ENCODE measurements at regions not wholly inside any gene's neighbourhood (a gene's known extent, or its start where the extent isn't known, plus 50 kb on each side); places are given as distances from the start of the nearest gene placed in this dataset.

DNA sequence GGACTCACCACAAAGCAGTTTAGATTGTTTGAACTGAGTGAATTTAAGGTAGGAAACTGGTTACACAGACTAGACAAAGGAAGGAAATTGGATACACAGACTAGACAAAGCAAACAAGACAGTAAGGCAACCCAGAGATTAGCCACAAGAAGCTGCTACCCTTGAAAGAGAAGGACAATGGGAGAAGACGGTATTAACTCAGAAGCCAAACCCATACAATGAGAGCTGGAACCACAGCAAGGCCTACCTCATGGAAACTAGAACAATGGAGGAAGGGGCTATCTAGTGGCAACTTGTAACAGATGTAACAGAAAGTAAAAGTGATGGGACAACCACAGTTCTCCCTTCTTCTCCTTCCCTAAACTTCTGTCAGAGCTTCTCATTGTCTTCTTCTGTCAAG lies 410.9 kb upstream of the SPRY2 start:
- Histone ChIP-seq H3K27me3 (ENCODE audit: insufficient read depth, low read length) (no peaks in the 10 kb centered on the region), H3K36me3 (ENCODE audit: insufficient read depth, low read length) (no peaks in the 10 kb centered on the region), H3K27ac (ENCODE audit: low read depth, low read length) (no peak overlapping the region), H3K4me1 (ENCODE audit: control insufficient read depth, insufficient read depth, low read length, unreplicated experiment) (no peaks in the 10 kb centered on the region), H3K4me3 (ENCODE audit: low read depth, low read length) (no peak overlapping the region), H2AFZ (ENCODE audit: low read length, unreplicated experiment) (no peak overlapping the region), H3K79me2 (ENCODE audit: control insufficient read depth, insufficient read depth, low read length, unreplicated experiment) (no peaks in the 10 kb centered on the region)

DNA sequence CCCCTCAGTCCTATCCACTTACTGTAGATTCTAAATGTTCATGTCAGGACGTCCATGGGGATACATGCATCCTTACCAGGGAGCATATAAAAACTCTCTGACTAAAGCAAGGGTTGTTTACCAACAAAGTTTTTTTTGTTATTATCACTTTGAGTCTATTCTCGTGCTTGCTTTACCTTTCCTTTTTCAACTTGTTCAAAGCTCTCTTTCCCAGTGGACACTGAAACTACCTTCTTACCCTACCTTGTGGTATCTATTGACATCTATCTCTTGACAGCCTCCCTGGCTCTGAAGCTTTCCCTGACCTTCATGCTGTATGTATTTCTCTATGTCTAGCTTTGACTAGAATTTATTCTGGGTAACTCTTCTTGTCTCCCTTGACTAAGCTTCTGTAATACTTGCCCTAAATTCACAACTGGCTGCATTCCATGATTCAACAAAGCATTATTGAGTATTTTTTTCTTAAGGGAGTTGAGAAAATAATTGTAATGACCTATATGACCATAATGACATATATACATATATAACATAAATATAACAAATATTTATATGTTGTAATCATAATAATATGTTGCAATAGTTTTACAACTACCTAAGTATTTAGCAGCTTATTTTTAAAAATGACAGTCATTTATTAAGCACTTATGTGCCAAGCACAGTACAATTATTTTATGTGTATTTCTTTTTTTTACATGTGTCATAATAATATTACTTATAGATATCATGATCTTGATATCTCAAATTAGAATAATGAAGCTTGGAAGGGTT lies 403.4 kb upstream of the SPRY2 start:
- H3K4me1 ChIP-seq (ENCODE audit: control insufficient read depth, insufficient read depth, low read length, unreplicated experiment), result no peaks in the 10 kb centered on the region
- H2AFZ ChIP-seq (ENCODE audit: low read length, unreplicated experiment), result no peak overlapping the region
- H3K27me3 ChIP-seq (ENCODE audit: insufficient read depth, low read length), result no peaks in the 10 kb centered on the region
- H3K79me2 ChIP-seq (ENCODE audit: control insufficient read depth, insufficient read depth, low read length, unreplicated experiment), result no peaks in the 10 kb centered on the region
- H3K36me3 ChIP-seq (ENCODE audit: insufficient read depth, low read length), result no peaks in the 10 kb centered on the region
- H3K4me3 ChIP-seq (ENCODE audit: low read depth, low read length), result no peak overlapping the region
- H3K27ac ChIP-seq (ENCODE audit: low read depth, low read length), result no peak overlapping the region

DNA sequence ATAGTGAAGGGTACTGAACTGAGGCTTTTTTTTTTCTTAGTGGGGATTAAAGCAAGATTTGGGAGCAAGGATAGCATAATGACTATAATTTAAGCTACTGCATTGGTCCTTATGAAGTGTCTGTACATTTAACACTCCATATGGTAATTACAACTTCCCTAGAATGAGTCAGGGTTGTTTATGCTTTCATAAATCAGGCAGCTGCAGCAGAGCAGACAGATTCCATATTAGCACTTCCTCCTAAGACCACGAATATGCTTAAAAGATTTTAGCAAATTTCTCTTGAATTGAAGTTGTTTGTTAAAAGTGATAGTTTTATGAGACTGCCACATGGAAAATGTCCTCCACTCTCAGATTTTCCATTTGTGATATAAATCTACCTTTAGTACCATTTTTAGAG lies 401.1 kb upstream of the SPRY2 start:
- Histone ChIP-seq H3K79me2 (ENCODE audit: control insufficient read depth, insufficient read depth, low read length, unreplicated experiment) (no peaks in the 10 kb centered on the region), H3K36me3 (ENCODE audit: insufficient read depth, low read length) (no peaks in the 10 kb centered on the region), H3K27ac (ENCODE audit: low read depth, low read length) (no peak overlapping the region), H2AFZ (ENCODE audit: low read length, unreplicated experiment) (no peak overlapping the region), H3K27me3 (ENCODE audit: insufficient read depth, low read length) (no peaks in the 10 kb centered on the region), H3K4me3 (ENCODE audit: low read depth, low read length) (no peak overlapping the region), H3K4me1 (ENCODE audit: control insufficient read depth, insufficient read depth, low read length, unreplicated experiment) (no peaks in the 10 kb centered on the region)

DNA sequence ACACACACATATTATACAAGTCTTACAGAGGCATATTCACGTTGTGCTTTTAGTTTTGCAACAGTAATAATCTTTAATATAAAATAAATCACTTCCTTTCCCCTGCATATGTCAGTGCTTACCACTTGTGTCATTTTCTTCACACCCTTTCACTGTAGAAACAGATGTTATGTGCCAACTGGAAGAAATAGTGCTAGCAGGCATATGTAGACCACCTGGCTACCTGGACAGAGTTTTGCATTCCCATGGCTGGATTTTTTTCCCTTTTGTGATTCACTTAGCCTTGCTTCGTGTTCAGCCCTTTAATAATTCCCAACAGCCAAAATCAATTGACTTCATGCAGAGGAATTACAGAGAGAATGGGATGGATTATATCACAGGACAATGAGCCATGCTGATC lies 399.1 kb upstream of the SPRY2 start:
- H3K4me1 ChIP-seq (ENCODE audit: control insufficient read depth, insufficient read depth, low read length, unreplicated experiment), result no peaks in the 10 kb centered on the region
- H3K27ac ChIP-seq (ENCODE audit: low read depth, low read length), result no peak overlapping the region
- H3K79me2 ChIP-seq (ENCODE audit: control insufficient read depth, insufficient read depth, low read length, unreplicated experiment), result no peaks in the 10 kb centered on the region
- H3K27me3 ChIP-seq (ENCODE audit: insufficient read depth, low read length), result no peaks in the 10 kb centered on the region
- H2AFZ ChIP-seq (ENCODE audit: low read length, unreplicated experiment), result no peak overlapping the region
- H3K4me3 ChIP-seq (ENCODE audit: low read depth, low read length), result no peak overlapping the region
- H3K36me3 ChIP-seq (ENCODE audit: insufficient read depth, low read length), result no peaks in the 10 kb centered on the region

DNA sequence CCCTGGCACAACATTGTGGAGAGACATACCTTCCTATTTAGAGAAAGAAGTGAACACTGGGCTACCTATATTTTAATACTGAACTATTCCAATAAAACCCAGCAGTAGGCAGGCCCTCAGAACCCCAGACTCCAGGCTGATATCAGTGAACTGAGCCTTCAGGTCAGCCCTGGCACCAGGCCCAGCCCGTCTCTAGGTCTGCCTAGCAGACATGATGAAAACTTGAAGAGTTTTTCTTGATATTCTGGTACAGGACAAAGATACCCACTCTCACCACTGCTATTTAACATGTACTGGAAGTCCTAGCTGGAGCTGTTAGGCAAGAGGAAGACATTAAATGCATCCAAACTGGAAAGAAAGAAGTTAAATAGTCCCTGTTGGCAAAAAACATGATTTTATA lies 396.6 kb upstream of the SPRY2 start:
- no peaks in the 10 kb centered on the region for H3K4me1 ChIP-seq (ENCODE audit: control insufficient read depth, insufficient read depth, low read length, unreplicated experiment)
- no peaks in the 10 kb centered on the region for H3K27me3 ChIP-seq (ENCODE audit: insufficient read depth, low read length)
- H3K27ac ChIP-seq (ENCODE audit: low read depth, low read length), result no peak overlapping the region
- no peak overlapping the region for H2AFZ ChIP-seq (ENCODE audit: low read length, unreplicated experiment)
- H3K79me2 ChIP-seq (ENCODE audit: control insufficient read depth, insufficient read depth, low read length, unreplicated experiment), result no peaks in the 10 kb centered on the region
- no peak overlapping the region for H3K4me3 ChIP-seq (ENCODE audit: low read depth, low read length)
- H3K36me3 ChIP-seq (ENCODE audit: insufficient read depth, low read length), result no peaks in the 10 kb centered on the region

DNA sequence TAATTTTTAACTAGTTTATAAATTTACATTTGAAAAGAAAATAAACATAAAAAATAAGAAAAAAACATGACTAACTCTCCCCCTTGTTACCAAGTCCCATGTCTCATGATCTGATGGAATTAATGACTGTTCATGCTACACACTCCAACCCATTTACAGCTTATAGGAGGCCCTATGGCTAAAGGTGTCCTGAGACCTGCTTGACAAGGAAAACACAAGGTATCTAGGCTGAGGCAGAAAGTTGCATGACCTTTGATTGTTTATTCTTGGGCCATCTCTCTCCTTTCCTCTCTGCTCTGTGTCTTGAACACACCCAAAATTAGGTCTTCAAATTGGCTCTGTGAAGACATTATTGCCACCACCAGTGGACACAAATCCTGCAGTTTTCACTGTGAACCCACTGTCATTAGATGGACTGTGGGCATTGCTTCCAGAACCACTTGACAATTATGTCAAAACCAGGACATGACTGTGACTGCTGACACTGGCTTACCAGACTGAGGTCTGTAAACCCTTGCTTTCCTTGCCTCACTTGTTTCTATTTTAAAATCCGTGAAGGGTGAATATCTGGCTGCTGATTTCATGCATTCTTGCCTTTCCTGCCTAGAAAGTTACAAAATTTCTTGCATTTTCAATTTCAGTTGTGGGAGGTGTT lies 386.5 kb upstream of the SPRY2 start:
- H3K79me2 ChIP-seq (ENCODE audit: control insufficient read depth, insufficient read depth, low read length, unreplicated experiment), result no peaks in the 10 kb centered on the region
- H3K27ac ChIP-seq (ENCODE audit: low read depth, low read length), result no peak overlapping the region
- H3K27me3 ChIP-seq (ENCODE audit: insufficient read depth, low read length), result no peaks in the 10 kb centered on the region
- no peaks in the 10 kb centered on the region for H3K4me1 ChIP-seq (ENCODE audit: control insufficient read depth, insufficient read depth, low read length, unreplicated experiment)
- H2AFZ ChIP-seq (ENCODE audit: low read length, unreplicated experiment), result no peak overlapping the region
- no peaks in the 10 kb centered on the region for H3K36me3 ChIP-seq (ENCODE audit: insufficient read depth, low read length)
- no peak overlapping the region for H3K4me3 ChIP-seq (ENCODE audit: low read depth, low read length)

DNA sequence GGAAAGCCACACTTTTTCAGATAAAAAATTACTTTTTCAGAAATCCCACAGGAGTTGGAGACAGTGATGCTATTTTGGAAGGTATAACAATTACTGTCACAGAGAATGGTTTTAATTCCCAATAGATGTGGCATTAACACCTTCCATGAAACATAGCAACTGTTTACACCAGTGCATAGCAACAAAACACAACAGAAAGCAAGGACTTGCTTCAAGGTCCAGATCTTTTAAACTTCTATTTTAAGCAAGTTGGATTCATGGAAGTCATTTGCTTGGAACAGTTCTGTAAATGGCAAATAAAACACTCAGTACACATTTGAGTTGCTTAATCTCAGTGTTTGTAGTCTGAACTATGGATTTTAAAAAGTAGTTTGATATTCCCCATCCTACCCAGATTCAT lies 385.9 kb upstream of the SPRY2 start:
- H3K79me2 ChIP-seq (ENCODE audit: control insufficient read depth, insufficient read depth, low read length, unreplicated experiment), result no peaks in the 10 kb centered on the region
- H3K4me1 ChIP-seq (ENCODE audit: control insufficient read depth, insufficient read depth, low read length, unreplicated experiment), result no peaks in the 10 kb centered on the region
- no peak overlapping the region for H3K27ac ChIP-seq (ENCODE audit: low read depth, low read length)
- no peak overlapping the region for H3K4me3 ChIP-seq (ENCODE audit: low read depth, low read length)
- no peaks in the 10 kb centered on the region for H3K36me3 ChIP-seq (ENCODE audit: insufficient read depth, low read length)
- H3K27me3 ChIP-seq (ENCODE audit: insufficient read depth, low read length), result no peaks in the 10 kb centered on the region
- H2AFZ ChIP-seq (ENCODE audit: low read length, unreplicated experiment), result no peak overlapping the region

DNA sequence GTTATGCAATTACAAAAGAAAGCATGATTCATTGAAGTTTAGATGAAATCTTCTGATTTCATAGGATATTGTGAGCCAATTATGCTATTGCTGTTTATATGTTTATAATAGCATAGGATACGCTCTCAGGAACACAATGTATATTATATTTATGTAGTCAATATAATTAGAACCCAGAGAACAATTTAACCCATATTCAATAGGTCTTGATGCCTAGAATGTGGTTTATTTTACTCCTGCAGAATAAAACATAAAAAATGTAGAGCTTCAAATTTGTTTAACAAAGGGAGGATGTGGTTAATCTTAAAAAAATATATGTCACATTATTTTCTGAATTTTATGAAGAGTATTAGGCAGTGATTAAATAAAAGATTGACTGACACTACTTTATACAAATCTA lies 380.8 kb upstream of the SPRY2 start:
- H3K27ac ChIP-seq (ENCODE audit: low read depth, low read length), result no peak overlapping the region
- H3K27me3 ChIP-seq (ENCODE audit: insufficient read depth, low read length), result no peaks in the 10 kb centered on the region
- H2AFZ ChIP-seq (ENCODE audit: low read length, unreplicated experiment), result no peak overlapping the region
- H3K36me3 ChIP-seq (ENCODE audit: insufficient read depth, low read length), result no peaks in the 10 kb centered on the region
- H3K4me3 ChIP-seq (ENCODE audit: low read depth, low read length), result no peak overlapping the region
- H3K4me1 ChIP-seq (ENCODE audit: control insufficient read depth, insufficient read depth, low read length, unreplicated experiment), result no peaks in the 10 kb centered on the region
- no peaks in the 10 kb centered on the region for H3K79me2 ChIP-seq (ENCODE audit: control insufficient read depth, insufficient read depth, low read length, unreplicated experiment)

DNA sequence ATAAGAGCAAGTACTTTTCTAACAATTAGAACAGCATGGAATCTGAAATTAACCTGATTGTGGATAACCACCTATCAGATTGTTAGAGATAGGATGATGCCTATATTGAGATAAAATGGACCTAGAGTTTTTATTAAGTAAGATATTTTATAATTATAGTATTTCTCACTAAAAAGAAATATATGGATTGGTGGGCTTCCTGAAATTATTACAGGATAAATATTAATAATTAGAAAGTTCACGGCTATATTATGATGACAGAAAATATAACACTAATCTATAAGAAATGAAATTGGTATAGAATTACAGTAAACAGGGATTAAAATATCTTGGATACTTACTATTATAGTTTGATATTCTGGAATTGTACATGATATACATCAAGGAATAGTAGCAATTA lies 378.0 kb upstream of the SPRY2 start:
- Histone ChIP-seq H3K27ac (ENCODE audit: low read depth, low read length) (no peak overlapping the region), H3K4me1 (ENCODE audit: control insufficient read depth, insufficient read depth, low read length, unreplicated experiment) (no peaks in the 10 kb centered on the region), H3K79me2 (ENCODE audit: control insufficient read depth, insufficient read depth, low read length, unreplicated experiment) (no peaks in the 10 kb centered on the region), H3K4me3 (ENCODE audit: low read depth, low read length) (no peak overlapping the region), H3K27me3 (ENCODE audit: insufficient read depth, low read length) (no peaks in the 10 kb centered on the region), H2AFZ (ENCODE audit: low read length, unreplicated experiment) (no peak overlapping the region), H3K36me3 (ENCODE audit: insufficient read depth, low read length) (no peaks in the 10 kb centered on the region)

DNA sequence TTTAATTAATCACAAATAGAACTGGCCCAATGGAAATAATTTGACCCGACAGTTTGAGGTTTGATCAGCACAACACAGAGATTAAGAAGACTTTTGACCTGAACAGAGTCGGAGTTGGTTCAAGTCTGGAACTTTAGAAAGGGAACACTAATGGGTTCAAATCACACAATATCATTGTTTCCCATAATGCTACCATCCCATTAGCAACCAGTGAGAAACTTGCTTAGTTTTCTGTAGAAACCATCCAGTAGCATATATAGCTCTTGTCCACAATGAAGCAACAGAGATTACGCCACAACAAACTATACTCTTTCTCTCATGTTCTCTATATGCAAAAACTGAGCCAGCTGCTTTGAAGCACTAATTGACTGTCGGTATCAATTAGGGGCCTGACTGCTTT lies 376.9 kb upstream of the SPRY2 start:
- Histone ChIP-seq H3K4me1 (ENCODE audit: control insufficient read depth, insufficient read depth, low read length, unreplicated experiment) (no peaks in the 10 kb centered on the region), H3K27me3 (ENCODE audit: insufficient read depth, low read length) (no peaks in the 10 kb centered on the region), H2AFZ (ENCODE audit: low read length, unreplicated experiment) (no peak overlapping the region), H3K36me3 (ENCODE audit: insufficient read depth, low read length) (no peaks in the 10 kb centered on the region), H3K79me2 (ENCODE audit: control insufficient read depth, insufficient read depth, low read length, unreplicated experiment) (no peaks in the 10 kb centered on the region), H3K4me3 (ENCODE audit: low read depth, low read length) (no peak overlapping the region), H3K27ac (ENCODE audit: low read depth, low read length) (no peak overlapping the region)

DNA sequence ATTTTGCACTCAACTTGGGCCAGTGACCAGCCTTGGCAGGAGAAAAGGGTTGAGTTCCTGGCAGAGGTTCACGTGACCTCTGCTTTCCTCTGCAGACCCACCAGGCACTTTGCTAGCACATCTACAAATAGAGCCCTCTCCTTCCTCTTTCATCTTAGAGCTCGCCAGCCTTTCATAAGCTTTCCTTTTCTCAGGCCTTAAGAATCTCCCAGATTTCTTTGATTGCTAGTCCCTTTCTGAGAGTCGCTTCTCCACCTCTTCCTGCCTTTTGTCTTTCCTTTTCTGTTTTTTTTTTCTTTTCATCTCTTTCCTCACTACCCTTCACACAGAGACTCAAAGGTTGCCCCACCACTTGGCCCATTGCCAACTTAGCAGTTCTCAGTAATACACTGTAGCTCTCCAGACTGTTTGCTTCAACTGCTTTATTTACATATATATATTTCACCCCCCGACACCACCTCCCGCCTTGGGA lies 375.7 kb upstream of the SPRY2 start:
- Histone ChIP-seq H3K36me3 (ENCODE audit: insufficient read depth, low read length) (no peaks in the 10 kb centered on the region), H3K4me1 (ENCODE audit: control insufficient read depth, insufficient read depth, low read length, unreplicated experiment) (no peaks in the 10 kb centered on the region), H3K4me3 (ENCODE audit: low read depth, low read length) (no peak overlapping the region), H3K27ac (ENCODE audit: low read depth, low read length) (no peak overlapping the region), H3K27me3 (ENCODE audit: insufficient read depth, low read length) (no peaks in the 10 kb centered on the region), H2AFZ (ENCODE audit: low read length, unreplicated experiment) (no peak overlapping the region), H3K79me2 (ENCODE audit: control insufficient read depth, insufficient read depth, low read length, unreplicated experiment) (no peaks in the 10 kb centered on the region)

Measured in ACC112 (cell line).